ENCODE measurements at regions not wholly inside any gene's neighbourhood (a gene's known extent, or its start where the extent isn't known, plus 50 kb on each side); places are given as distances from the start of the nearest gene placed in this dataset.
"Not testable (repeated sequence)": the region's sequence is repeated elsewhere in the genome, so short reads cannot be mapped to it uniquely, and the experiment has no call there.

GRCh38 chr12:13900718-13901117 is 80.7 kb downstream of the GRIN2B start:
- no peaks in the 10 kb centered on the region for H3K27me3 ChIP-seq (ENCODE audit: insufficient read depth, poor library complexity, severe bottlenecking)
- no peak overlapping the region for H3K4me3 ChIP-seq (replicated peaks; ENCODE audit: insufficient read depth, low read length)
- H3K27ac ChIP-seq (replicated peaks): no peak overlapping the region
- TF ChIP-seq, protein P1, sequence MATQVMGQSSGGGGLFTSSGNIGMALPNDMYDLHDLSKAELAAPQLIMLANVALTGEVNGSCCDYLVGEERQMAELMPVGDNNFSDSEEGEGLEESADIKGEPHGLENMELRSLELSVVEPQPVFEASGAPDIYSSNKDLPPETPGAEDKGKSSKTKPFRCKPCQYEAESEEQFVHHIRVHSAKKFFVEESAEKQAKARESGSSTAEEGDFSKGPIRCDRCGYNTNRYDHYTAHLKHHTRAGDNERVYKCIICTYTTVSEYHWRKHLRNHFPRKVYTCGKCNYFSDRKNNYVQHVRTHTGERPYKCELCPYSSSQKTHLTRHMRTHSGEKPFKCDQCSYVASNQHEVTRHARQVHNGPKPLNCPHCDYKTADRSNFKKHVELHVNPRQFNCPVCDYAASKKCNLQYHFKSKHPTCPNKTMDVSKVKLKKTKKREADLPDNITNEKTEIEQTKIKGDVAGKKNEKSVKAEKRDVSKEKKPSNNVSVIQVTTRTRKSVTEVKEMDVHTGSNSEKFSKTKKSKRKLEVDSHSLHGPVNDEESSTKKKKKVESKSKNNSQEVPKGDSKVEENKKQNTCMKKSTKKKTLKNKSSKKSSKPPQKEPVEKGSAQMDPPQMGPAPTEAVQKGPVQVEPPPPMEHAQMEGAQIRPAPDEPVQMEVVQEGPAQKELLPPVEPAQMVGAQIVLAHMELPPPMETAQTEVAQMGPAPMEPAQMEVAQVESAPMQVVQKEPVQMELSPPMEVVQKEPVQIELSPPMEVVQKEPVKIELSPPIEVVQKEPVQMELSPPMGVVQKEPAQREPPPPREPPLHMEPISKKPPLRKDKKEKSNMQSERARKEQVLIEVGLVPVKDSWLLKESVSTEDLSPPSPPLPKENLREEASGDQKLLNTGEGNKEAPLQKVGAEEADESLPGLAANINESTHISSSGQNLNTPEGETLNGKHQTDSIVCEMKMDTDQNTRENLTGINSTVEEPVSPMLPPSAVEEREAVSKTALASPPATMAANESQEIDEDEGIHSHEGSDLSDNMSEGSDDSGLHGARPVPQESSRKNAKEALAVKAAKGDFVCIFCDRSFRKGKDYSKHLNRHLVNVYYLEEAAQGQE (IDR thresholded peaks at IDR 0.05; ENCODE audit: insufficient replicate concordance, low read depth): no peak
- TF ChIP-seq CTCF (IDR thresholded peaks at IDR 0.05; ENCODE audit: insufficient read depth, low read length) (no peak), GABPA (IDR thresholded peaks at IDR 0.05; ENCODE audit: low read depth) (no peak)
- no peak for DNase-seq (ENCODE audit: low read depth in 1 of 2, low spot score in 1 of 2)

DNA sequence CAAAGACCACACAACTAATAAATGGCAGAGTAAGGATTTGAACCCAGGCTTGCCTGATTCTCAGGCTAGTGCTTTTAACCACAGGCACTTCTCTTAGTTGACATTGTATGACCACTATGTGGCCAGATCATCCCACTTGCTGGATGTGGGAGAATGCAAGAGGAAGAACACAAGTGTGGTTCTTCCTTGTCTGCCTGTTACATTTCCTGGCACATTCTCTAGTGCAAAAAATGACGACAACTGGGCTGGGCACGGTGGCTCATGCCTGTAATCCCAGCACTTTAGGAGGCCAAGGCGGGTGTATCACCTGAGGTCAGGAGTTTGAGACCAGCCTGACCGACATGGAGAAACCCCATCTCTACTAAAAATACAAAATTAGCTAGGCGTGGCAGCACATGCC is 83.0 kb downstream of the GRIN2B start:
- H3K27ac ChIP-seq (replicated peaks); DNase-seq (ENCODE audit: low read depth in 1 of 2, low spot score in 1 of 2): not testable (repeated sequence)

DNA sequence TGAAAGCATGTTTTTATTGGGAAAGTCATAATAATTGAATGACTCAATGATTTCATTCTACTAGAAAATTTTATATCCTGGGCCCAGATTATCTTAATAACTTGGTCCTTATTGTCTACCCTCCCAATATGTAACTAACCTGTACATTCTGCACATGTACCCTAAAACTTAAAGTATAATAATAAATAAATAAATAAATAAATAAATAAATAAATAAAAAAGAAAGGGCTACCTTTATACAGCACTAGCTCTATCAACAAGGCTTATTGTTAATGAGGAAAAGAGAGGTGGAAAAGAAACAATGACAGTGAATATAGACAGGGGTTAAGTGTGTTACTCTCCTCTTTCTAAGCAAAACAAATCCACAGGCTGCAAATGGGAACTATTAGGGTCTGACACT is 83.6 kb downstream of the GRIN2B start:
- no peak for DNase-seq (ENCODE audit: low read depth in 1 of 2, low spot score in 1 of 2)
- no peak overlapping the region for H3K4me3 ChIP-seq (replicated peaks; ENCODE audit: insufficient read depth, low read length)
- no peak overlapping the region for H3K27ac ChIP-seq (replicated peaks)
- no peaks in the 10 kb centered on the region for H3K27me3 ChIP-seq (ENCODE audit: insufficient read depth, poor library complexity, severe bottlenecking)
- TF ChIP-seq GABPA (IDR thresholded peaks at IDR 0.05; ENCODE audit: low read depth) (no peak), POLR2AphosphoS5 (IDR thresholded peaks at IDR 0.05; ENCODE audit: low read depth) (no peak), CTCF (IDR thresholded peaks at IDR 0.05; ENCODE audit: insufficient read depth, low read length) (no peak), SPI1 (IDR thresholded peaks at IDR 0.05; ENCODE audit: borderline replicate concordance, low read depth) (no peak)
- TF ChIP-seq, protein P1 (IDR thresholded peaks at IDR 0.05; ENCODE audit: insufficient replicate concordance, low read depth): no peak

More for the DNA sequence above, 83.0 kb downstream of the GRIN2B start:
- not testable (repeated sequence) for H3K27me3 ChIP-seq (ENCODE audit: insufficient read depth, poor library complexity, severe bottlenecking); H3K4me3 ChIP-seq (replicated peaks; ENCODE audit: insufficient read depth, low read length)

DNA sequence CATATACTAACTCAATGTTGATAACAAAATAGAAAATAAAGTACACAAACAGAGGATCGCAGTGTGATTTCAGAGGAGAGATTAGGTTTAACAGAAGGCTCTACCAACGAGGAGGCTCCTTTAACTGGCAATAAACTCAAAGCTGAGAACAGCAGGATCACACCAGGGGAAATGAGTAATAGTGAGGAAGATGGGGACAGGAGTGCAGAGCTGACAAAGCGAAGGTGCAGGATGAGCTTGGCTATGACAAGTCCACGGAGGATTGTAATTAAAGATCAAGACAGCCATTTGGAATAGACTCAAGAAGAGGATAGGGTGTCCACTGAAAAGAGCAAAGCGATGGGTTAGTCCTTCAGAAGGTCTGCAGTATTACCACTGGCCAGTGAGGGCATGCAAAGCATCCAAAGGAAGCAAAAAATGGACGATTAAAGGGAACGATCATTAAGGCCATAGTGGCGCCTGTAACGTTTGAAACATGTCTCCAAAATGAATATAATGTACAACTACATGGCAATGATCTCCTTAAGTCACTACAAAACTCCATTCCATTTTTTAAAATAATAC is 85.3 kb downstream of the GRIN2B start:
- no peak overlapping the region for H3K4me3 ChIP-seq (replicated peaks; ENCODE audit: insufficient read depth, low read length)
- TF ChIP-seq SPI1 (IDR thresholded peaks at IDR 0.05; ENCODE audit: borderline replicate concordance, low read depth) (no peak), POLR2AphosphoS5 (IDR thresholded peaks at IDR 0.05; ENCODE audit: low read depth) (no peak), GABPA (IDR thresholded peaks at IDR 0.05; ENCODE audit: low read depth) (no peak)
- TF ChIP-seq, protein P1 (IDR thresholded peaks at IDR 0.05; ENCODE audit: insufficient replicate concordance, low read depth): no peak
- no peaks in the 10 kb centered on the region for H3K27me3 ChIP-seq (ENCODE audit: insufficient read depth, poor library complexity, severe bottlenecking)
- no peak overlapping the region for H3K27ac ChIP-seq (replicated peaks)
- no peak for DNase-seq (ENCODE audit: low read depth in 1 of 2, low spot score in 1 of 2)
